Caki2 (cell line): ENCODE measurements at regions not wholly inside any gene's neighbourhood (a gene's known extent, or its start where the extent isn't known, plus 50 kb on each side); places are given as distances from the start of the nearest gene placed in this dataset.
"Not testable (repeated sequence)": the region's sequence is repeated elsewhere in the genome, so short reads cannot be mapped to it uniquely, and the experiment has no call there.

ENCODE experiments used
- DNase-seq: peaks from one replicate; pipeline ENCODE4 v3.0.0-alpha.2; 2015; ENCODE audit warnings: low read depth
- in situ Hi-C: cut with HindIII; loops from 2 replicates; pipeline ENCODE4 v1.10.0; 2016; ENCODE audit warnings: low sequenced_read_pairs, low pct_unique_long_range_greater_than_20kb, mixed read lengths

- no peak for DNase-seq
- in situ Hi-C loops, result no loop called here
These were observed 69.2 kb downstream of the LYZL2 start for GRCh38 chr10:30560326-30560725.

GRCh38 chr10:30559180-30559579 is 70.4 kb downstream of the LYZL2 start:
- in situ Hi-C loops, result no loop called here
- no peak for DNase-seq

DNA sequence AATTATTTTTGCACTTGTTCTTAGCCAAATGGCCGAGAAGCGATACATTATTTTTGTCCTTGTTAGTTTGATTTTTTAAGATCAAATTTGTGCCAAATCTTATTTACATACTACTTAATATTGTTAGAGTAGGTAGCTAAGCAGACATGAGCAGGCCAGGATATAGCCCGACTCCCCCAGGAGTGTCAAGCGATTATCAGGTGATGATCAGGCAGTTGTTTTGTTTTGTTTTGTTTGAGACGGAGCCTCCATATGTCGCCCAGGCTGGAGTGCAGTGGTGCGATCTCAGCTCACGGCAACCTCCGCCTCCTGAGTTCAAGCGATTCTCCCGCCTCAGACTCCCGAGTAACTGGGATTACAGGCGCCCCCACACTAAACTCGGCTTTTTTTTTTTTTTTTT is 71.1 kb downstream of the LYZL2 start:
- in situ Hi-C loops, result no loop called here
- no peak for DNase-seq

DNA sequence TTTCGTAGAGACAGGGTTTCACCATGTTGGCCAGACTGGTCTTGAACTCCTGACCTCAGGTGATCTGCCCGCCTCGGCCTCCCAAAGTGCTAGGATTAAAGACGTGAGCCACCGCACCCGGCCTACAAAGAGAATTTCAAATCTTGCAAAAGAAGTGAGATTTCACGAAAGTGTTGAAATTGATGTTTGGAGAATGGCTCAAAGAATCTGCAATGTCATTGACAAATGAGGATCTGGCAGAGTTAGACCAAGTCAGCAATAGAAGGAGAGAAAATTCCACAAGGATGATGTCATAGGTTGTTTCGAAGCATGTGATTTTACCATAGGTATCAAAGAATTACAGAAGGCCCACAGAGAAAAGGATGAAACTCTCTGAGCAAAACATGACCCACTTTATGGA is 71.7 kb downstream of the LYZL2 start:
- in situ Hi-C loops, result no loop called here
- peak; percentile 55 for DNase-seq

DNA sequence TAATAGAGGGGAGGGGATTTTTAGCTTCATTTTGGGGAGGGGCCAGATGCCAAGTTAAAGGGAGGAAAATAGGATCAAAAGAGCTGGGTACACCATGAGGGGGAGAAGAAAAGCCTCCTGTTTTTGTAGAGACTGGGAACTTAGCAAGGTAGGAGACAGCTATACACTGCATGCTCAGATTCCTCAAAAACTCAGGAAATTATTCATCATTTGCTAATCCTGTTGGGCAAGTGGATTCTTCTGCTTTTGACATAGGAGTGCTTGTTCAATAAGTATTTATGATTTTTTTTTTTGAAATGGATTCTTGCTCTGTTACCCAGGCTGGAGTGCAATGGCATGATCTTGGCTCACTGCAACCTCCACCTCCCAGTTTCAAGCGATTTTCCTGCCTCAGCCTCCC is 73.4 kb downstream of the LYZL2 start:
- in situ Hi-C loops, result no loop called here
- DNase-seq, result no peak

DNA sequence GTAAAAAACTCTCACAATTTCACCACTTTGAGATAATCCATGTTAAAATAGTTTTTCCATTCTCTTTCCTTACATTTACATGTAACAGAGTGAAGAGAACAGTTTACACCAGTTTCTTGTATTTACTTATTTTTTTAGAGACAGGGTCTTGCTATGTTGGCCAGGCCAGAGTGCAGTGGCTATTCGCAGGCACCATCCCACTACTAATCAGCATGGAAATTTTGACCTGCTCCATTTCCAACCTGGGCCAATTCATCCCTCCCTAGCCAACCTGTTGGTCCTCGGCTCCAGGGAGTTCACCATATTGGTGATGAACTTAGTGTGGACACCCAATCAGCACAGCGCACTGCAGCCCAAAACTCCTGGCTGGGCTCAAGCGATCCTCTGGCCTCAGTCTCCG is 74.1 kb downstream of the LYZL2 start:
- DNase-seq, result no peak
- in situ Hi-C loops, result no loop called here

DNA sequence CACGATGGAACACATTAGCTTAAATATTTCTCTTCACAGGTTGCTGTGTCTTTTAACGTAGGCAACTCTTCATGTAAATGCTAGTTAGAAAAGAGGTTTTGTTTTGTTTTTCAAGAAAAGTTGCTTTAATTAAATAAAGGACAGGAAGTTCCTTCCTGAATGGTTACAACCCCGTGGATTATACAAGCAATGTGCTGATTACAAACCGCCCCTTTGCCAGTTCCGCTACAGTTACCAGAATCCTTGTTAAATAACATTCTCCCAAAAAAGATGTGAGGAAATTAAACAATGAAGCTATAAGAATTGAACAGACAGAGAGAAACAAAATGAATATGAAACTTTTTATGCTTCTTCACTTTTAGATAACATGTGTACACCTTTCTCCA is 75.1 kb downstream of the LYZL2 start:
- in situ Hi-C loops, result no loop called here

GRCh38 chr10:30553626-30554439 is 75.7 kb downstream of the LYZL2 start:
- in situ Hi-C loops, result no loop called here
- no peak for DNase-seq

More for the DNA sequence above, 75.1 kb downstream of the LYZL2 start:
- no peak for DNase-seq

- in situ Hi-C loops, result no loop called here
- no peak for DNase-seq
These were observed 76.4 kb downstream of the LYZL2 start for GRCh38 chr10:30553018-30553625.

DNA sequence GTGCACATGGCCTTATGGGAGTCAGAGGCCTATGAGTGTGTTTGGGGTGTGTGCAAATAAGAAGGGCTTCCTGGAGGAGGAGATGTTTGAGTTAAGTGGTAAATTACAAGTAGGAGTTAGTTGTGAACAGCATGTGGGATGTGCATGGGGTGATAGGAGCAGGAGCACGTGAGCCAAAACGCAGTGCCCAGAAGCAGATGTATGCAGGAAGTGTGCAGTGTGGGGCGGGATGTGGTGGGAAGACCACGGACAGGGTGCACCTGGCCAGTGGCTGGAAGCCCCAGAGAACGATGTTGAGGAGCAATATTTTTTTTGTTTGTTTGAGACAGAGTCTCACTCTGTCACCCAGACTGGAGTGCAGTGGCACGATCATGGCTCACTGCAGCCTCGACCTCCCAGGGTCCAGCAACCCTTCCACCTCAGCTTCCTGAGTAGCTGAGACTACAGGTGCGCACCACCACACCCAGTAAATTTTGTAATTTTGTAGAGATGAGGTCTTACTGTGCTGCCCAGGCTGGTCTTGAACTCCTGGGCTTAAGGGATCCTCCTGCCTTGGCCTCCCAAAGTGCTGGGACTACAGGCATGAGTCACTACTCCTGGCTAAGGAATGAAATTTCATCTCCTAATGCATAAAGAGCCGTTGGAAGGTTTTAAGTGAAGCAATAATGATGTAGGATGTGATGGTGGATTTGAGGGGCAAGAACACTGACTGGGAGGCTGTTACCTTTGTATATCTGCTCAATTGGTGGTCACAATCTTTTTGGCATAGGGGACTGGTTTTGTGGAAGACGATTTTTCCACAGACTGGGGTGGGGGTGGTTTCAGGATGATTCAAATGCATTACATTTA is 78.4 kb downstream of the LYZL2 start:
- in situ Hi-C loops, result no loop called here
- DNase-seq, result no peak

- DNase-seq, in situ Hi-C loops: not testable (repeated sequence)
These were observed 80.3 kb downstream of the LYZL2 start for GRCh38 chr10:30549134-30549687.

DNA sequence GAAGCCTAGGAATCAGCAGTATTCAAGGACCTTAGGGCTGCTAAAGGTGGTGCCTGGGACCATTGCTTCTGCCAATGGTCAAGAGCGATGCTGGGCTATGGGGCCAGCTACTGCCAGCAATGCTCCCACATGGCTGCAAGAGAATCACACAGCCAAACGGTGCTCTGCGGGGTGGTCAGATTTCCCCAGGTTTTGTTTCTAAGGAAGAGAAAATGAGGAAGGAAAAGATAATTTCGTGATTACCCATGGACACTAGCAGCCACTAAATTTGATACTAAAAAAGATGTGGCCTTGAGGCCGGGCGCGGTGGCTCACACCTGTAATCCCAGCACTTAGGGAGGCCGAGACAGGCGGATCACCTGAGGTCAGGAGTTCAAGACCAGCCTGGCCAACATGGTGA is 83.0 kb downstream of the LYZL2 start:
- in situ Hi-C loops, result no loop called here

DNA sequence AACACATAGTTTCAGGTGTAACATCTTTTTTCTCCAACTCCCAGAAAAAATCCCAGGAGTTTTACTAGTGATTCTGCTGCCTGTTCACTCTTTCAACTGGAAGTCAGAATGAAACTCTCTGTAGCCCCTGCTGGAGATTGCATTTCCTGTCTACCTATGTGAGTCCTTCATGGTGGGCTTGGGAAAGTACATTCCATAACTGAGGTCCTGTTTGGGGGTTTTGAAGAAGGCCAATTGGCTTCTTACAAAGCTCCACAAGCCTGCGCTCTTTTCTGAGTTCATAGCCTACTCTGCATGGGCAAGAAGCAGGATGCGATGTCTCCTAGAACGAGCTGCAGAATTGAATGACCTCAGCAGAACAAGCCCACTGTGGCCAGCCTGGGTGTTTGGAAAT is 86.7 kb downstream of the LYZL2 start:
- in situ Hi-C loops, result no loop called here
- DNase-seq, result no peak

More for the DNA sequence above, 83.0 kb downstream of the LYZL2 start:
- no peak for DNase-seq

DNA sequence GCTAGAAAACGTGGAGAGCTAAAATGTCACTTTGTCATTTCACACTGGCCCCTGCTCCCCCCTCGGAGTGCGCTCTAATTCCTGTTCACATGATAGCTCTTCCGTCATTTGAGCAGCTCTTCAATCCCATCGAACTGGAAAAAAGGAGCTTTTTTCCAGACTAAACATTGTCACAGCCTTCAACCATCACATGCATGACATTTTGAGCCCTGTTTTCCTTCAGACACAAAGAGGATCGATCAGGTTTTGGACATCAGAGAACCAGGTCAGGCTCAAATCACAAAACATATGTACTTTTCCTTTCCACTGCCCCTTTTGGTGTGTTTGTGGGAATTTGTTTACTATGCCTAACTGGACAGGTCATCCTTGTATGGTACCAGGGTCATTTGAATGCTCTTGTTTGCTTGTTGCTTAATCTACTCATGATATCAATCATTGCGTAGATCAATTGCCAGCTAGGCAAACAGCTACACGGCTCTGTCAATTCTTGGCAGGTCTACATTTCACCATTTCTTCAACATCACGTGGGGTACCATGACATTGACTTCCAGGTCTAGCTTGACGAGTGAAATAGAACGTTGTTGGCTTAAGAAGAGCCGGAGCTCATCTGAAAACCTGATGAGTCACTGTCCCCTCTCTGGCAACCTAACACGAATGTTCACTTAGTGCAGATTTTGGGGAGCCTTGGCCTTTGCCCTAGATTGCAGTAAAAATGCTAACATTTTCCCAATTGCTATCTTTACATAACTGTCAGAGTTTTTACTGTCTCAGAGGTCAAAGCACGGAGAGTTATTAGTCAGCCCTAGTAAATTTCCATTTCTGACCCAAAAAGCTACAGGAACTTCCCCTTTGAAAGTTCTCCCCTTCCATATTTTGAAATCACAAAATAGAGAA is 87.3 kb downstream of the LYZL2 start:
- in situ Hi-C loops, result no loop called here

DNA sequence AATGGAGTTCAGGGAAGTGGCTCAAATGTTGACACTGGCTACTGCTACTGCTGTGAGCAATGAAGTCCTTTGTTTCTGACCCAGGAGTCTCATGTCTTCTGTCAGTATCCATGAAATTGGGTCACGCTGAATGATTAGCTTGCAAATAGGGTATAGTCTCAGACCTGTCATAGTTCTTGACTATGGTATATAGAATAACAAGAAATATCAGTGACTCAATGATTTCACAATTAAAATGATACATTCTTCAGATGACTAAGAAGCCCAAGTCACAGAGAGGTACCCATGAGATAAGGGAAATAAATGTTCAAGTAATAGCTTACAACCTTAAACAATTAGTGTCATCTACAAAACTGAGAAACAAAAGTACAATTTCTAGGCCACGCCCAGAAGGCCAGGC is 89.3 kb downstream of the LYZL2 start:
- in situ Hi-C loops, result no loop called here
- DNase-seq, result no peak

More for the DNA sequence above, 87.3 kb downstream of the LYZL2 start:
- no peak for DNase-seq

DNA sequence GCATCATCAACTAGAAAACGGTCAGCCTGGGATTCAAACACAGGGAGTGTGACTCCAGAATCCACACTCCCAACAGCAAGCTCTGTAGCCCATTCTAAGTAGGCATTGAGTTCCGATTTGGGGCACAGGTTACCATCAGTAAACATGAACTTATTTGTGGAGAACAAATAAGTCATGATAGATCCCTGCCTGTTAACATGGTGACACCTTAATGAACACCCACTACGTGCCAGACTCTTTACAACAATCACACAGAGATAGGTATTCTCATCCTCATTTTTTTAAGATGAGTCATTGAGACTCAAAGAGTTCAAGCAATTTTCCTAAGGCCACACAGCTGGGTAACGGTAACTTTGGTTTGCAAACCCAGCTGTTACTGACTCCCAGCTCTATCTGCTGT is 91.5 kb downstream of the LYZL2 start:
- in situ Hi-C loops, result no loop called here
- peak; percentile 21 for DNase-seq

GRCh38 chr10:30537586-30537985 is 92.0 kb downstream of the LYZL2 start:
- in situ Hi-C loops, result no loop called here
- DNase-seq, result no peak

DNA sequence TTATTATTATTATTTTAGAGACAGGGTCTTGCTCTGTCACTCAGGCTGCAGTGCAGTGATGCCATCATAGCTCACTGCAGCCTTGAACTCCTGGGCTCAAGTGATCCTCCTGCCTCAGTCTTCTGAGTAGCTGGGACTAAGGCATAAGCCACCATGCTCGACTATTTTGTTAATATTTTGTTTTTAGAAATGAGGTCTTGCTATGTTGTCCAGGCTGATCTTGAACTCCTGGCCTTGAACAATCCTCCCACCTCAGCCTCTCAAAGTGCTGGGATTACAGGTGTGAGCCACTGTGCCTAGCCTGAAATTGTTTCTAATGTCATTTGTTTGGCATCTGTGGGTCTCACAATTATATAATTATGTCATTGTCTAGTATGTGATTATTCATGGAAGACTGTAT is 92.4 kb downstream of the LYZL2 start:
- DNase-seq, in situ Hi-C loops: not testable (repeated sequence)
